ENCODE measurements at regions not wholly inside any gene's neighbourhood (a gene's known extent, or its start where the extent isn't known, plus 50 kb on each side); places are given as distances from the start of the nearest gene placed in this dataset.
"Not testable (repeated sequence)": the region's sequence is repeated elsewhere in the genome, so short reads cannot be mapped to it uniquely, and the experiment has no call there.

- no peak for DNase-seq (ENCODE audit: low spot score)
- intact Hi-C loops (cut with DNase I): no loop called here
- no peak for ATAC-seq
Observed at GRCh38 chr9:86613943-86614342, 259.7 kb upstream of the TUT7 start.

GRCh38 chr9:86611534-86611933, 257.3 kb upstream of the TUT7 start:
- intact Hi-C loops (cut with DNase I); DNase-seq (ENCODE audit: low spot score); ATAC-seq: not testable (repeated sequence)

GRCh38 chr9:86605303-86605702, 251.1 kb upstream of the TUT7 start:
- ATAC-seq (no peak), DNase-seq (ENCODE audit: low spot score) (no peak)
- intact Hi-C loops (cut with DNase I): no loop called here

GRCh38 chr9:86604741-86605140, 250.5 kb upstream of the TUT7 start:
- no peak for ATAC-seq
- no peak for DNase-seq (ENCODE audit: low spot score)
- intact Hi-C loops (cut with DNase I): no loop called here

GRCh38 chr9:86602715-86603114, 248.5 kb upstream of the TUT7 start:
- ATAC-seq (no peak), DNase-seq (ENCODE audit: low spot score) (no peak)
- intact Hi-C loops (cut with DNase I): no loop called here

- DNase-seq (ENCODE audit: low spot score) (no peak), ATAC-seq (no peak)
- intact Hi-C loops (cut with DNase I): no loop called here
Observed at GRCh38 chr9:86601697-86602096, 247.5 kb upstream of the TUT7 start.

DNA sequence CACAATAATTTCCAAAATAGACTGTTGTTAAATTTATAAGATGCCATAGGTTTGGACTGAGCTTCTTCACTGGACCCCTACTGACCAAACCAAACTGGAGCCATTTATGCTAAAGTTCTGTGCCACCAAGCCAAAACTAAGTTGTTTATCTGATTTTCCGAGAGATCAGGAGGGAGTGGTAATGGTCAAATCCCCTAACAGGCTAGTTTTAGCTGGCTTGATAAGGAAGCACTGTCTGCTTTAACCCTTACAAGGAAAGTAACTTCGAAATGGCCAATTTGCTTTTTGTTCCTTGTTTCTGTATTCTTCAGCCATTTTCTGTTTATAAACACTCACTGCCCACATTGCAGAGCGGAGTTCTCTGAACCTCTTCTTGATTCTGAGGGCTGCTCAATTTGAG, 246.8 kb upstream of the TUT7 start:
- DNase-seq (ENCODE audit: low spot score): no peak
- ATAC-seq: no peak
- intact Hi-C loops (cut with DNase I): no loop called here

DNA sequence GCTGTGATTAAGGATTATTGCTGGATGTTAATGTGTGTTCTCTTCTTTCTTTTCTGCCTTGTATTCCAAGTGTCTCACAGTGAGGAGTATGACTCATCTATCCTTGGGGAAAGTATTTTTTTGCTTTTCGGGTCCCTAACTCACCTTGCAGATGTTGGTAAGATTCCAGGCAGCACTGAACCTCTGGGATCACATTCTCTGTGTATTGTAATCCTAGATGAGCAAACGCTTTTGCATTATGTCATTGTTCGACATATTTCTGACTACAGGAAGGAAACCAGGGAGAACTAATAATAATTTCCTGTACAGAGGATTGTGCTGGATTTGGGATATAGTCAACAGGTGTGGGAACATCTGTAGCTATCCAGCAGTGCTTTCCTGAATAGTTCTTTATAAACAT, 246.1 kb upstream of the TUT7 start:
- intact Hi-C loops (cut with DNase I): no loop called here
- ATAC-seq (no peak), DNase-seq (ENCODE audit: low spot score) (no peak)

DNA sequence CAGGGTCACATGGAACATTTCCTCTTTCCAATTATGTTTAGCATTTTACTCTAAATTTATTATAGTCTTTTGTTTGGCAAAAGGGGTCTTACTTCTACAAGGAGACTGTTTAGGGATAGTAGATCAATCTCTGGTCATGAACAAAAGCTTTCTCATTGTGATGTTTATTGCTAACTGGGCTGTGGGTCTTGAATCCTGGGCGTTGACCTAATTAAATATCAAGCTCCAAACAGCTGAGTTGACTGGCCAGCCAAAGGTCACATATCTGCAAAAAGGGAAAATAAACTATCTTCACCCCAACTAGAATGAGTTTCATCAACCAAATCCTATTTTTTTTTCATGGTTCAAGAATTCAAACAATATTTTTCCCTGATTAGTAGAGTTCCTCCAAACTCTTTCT, 245.4 kb upstream of the TUT7 start:
- DNase-seq (ENCODE audit: low spot score) (no peak), ATAC-seq (no peak)
- intact Hi-C loops (cut with DNase I): no loop called here

GRCh38 chr9:86598411-86599239, 244.4 kb upstream of the TUT7 start:
- no peak for DNase-seq (ENCODE audit: low spot score)
- ATAC-seq: peak; percentile 81
- intact Hi-C loops (cut with DNase I): no loop called here

GRCh38 chr9:86594724-86595123, 240.5 kb upstream of the TUT7 start:
- intact Hi-C loops (cut with DNase I): no loop called here
- ATAC-seq (no peak), DNase-seq (ENCODE audit: low spot score) (no peak)

GRCh38 chr9:86591472-86591871, 237.3 kb upstream of the TUT7 start:
- DNase-seq (ENCODE audit: low spot score) (no peak), ATAC-seq (no peak)
- intact Hi-C loops (cut with DNase I): no loop called here

GRCh38 chr9:86589730-86590129, 235.5 kb upstream of the TUT7 start:
- intact Hi-C loops (cut with DNase I): no loop called here
- ATAC-seq: no peak
- DNase-seq (ENCODE audit: low spot score): no peak

DNA sequence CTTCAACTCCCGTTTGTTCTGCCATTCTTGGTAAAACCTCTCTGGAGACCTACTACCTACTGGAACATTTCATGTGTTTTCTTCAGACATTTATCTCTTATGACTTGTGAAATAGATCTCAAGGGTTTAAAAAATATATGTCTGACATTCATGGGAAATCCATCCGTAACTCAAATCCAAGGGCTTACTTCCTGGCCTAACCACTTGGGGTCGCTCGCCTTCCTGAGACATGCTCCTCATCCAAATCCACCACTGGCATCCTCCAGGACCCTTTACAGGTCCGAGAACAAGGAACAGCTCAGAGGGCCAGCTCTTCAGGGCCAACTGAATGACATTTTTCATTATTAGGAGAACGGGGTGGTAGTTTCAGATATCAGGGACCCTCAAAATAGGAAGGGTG, 235.1 kb upstream of the TUT7 start:
- intact Hi-C loops (cut with DNase I): no loop called here
- DNase-seq (ENCODE audit: low spot score) (no peak), ATAC-seq (no peak)

DNA sequence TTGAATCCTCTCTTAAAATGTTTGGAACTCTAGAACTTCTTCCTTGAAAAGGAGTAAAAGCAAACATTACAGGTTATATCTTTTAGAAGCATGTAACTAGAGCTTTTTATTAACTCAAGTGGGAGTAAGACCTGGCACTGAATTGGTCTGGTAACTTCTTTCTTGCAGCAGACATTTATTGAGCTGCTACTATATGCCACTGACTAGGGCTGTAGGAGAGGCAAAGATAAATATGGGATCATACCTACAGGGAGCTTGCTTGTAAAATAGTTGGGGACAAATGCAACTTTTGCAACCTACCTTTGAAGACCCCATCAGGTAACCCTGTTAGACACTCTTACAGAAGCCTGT, 231.9 kb upstream of the TUT7 start:
- ATAC-seq (no peak), DNase-seq (ENCODE audit: low spot score) (no peak)
- intact Hi-C loops (cut with DNase I): no loop called here

- intact Hi-C loops (cut with DNase I): no loop called here
- DNase-seq (ENCODE audit: low spot score): no peak
- ATAC-seq: peak; percentile 59
Observed at GRCh38 chr9:86585422-86586143, 231.4 kb upstream of the TUT7 start.

DNA sequence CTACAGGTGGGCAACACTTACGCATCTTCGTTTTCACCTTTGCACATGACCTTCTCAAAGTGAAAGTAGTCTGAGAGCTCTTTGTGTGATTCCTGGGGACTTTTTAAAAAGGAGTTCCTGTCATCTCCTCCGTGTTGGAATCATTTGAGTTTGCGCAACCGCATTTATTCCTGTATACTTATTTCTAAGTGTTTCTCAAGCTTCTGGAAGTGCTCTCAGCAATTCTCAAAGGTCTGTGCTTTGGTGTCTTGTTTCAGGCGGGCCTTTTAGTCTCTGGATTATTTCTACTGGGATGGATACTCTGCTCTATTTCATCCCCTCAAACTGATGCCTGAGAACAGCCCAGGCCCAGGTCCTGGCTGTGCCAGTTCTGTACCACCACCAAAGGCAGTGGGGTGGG, 226.5 kb upstream of the TUT7 start:
- ATAC-seq (peak; percentile 51), DNase-seq (ENCODE audit: low spot score) (no peak)
- intact Hi-C loops (cut with DNase I): no loop called here

DNA sequence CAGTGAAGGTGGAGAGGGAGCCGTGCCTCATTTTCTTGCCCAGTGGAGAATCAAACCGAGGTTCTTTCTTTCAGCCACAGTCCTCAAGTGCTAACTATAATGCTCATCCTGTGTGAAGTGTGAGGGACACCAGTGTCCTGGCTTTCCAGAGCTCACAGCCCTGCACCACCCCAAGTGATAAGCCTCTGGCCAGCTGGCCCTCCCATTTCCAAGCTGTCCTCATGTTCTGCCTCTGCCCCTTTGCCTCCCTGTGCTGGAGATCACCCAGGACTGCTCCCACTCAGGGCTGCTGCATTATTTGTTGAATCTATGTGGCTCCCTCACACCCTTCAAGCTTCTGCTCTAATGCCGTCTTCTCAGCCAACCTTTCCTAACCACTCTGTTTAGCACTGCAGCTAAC, 224.5 kb upstream of the TUT7 start:
- intact Hi-C loops (cut with DNase I): no loop called here
- ATAC-seq: no peak
- DNase-seq (ENCODE audit: low spot score): no peak

- no peak for ATAC-seq
- intact Hi-C loops (cut with DNase I): no loop called here
- no peak for DNase-seq (ENCODE audit: low spot score)
Observed at GRCh38 chr9:86577420-86578333, 223.5 kb upstream of the TUT7 start.

Measured in sciatic nerve (tissue), 2 donors.